ENCODE measurements at regions not wholly inside any gene's neighbourhood (a gene's known extent, or its start where the extent isn't known, plus 50 kb on each side); places are given as distances from the start of the nearest gene placed in this dataset.

- Histone ChIP-seq H3K27ac (ENCODE audit: low read depth in 1 of 2, low read length in 2 of 2) (no peak overlapping the region), H3K9me3 (ENCODE audit: control insufficient read depth in 4 of 4, low read length in 3 of 4) (peaks cover 0 to 3% (median under 1%) of the 10 kb centered on the region in 4 donors), H3K4me1 (ENCODE audit: control insufficient read depth in 4 of 4, insufficient read depth in 4 of 4, low read length in 3 of 4) (no peaks in the 10 kb centered on the region), H3K4me3 (ENCODE audit: low read depth in 1 of 3, low read length in 3 of 3) (no peak overlapping the region), H3K36me3 (ENCODE audit: control insufficient read depth in 4 of 4, insufficient read depth in 3 of 4, low read depth in 1 of 4, low read length in 3 of 4) (no peaks in the 10 kb centered on the region), H3K9ac (ENCODE audit: low read depth in 1 of 2, low read length in 2 of 2) (no peak overlapping the region), H3K27me3 (ENCODE audit: control insufficient read depth in 4 of 4, insufficient read depth in 4 of 4, low read length in 3 of 4) (peaks cover 0 to 4% (median 0%) of the 10 kb centered on the region in 4 donors)
- no peak for TF ChIP-seq MAX (IDR thresholded peaks at IDR 0.05)
- TF ChIP-seq TAF1 (conservative IDR thresholded peaks at IDR 0.05) = no peak
- TF ChIP-seq HNF4A (conservative IDR thresholded peaks at IDR 0.05) = no peak
- WGBS = 78% methylated on average over 13 of the region's 13 CpGs
- DNase-seq (ENCODE audit: low spot score) = no peak
These were observed 583.6 kb upstream of the MGMT start for GRCh38 chr10:128883231-128884032.

GRCh38 chr10:128884033-128884425 lies 583.0 kb upstream of the MGMT start:
- no peak for TF ChIP-seq FOXA1 (IDR thresholded peaks at IDR 0.05)
- no peaks in the 10 kb centered on the region for H3K36me3 ChIP-seq (ENCODE audit: control insufficient read depth in 4 of 4, insufficient read depth in 3 of 4, low read depth in 1 of 4, low read length in 3 of 4)
- 76% methylated on average over 7 of the region's 7 CpGs for WGBS
- H3K4me3 ChIP-seq (ENCODE audit: low read depth in 1 of 3, low read length in 3 of 3) = no peak overlapping the region
- DNase-seq (ENCODE audit: low spot score) = no peak
- H3K9ac ChIP-seq (ENCODE audit: low read depth in 1 of 2, low read length in 2 of 2) = no peak overlapping the region
- H3K9me3 ChIP-seq (ENCODE audit: control insufficient read depth in 4 of 4, low read length in 3 of 4) = peaks cover 0 to 3% (median under 1%) of the 10 kb centered on the region in 4 donors
- H3K27ac ChIP-seq (ENCODE audit: low read depth in 1 of 2, low read length in 2 of 2) = no peak overlapping the region
- no peaks in the 10 kb centered on the region for H3K4me1 ChIP-seq (ENCODE audit: control insufficient read depth in 4 of 4, insufficient read depth in 4 of 4, low read length in 3 of 4)
- H3K27me3 ChIP-seq (ENCODE audit: control insufficient read depth in 4 of 4, insufficient read depth in 4 of 4, low read length in 3 of 4) = peaks cover 0 to 4% (median 0%) of the 10 kb centered on the region in 4 donors

GRCh38 chr10:128884496-128885072 lies 582.5 kb upstream of the MGMT start:
- 82% methylated on average over 6 of the region's 6 CpGs for WGBS
- Histone ChIP-seq H3K36me3 (ENCODE audit: control insufficient read depth in 4 of 4, insufficient read depth in 3 of 4, low read depth in 1 of 4, low read length in 3 of 4) (no peaks in the 10 kb centered on the region), H3K9ac (ENCODE audit: low read depth in 1 of 2, low read length in 2 of 2) (no peak overlapping the region), H3K27me3 (ENCODE audit: control insufficient read depth in 4 of 4, insufficient read depth in 4 of 4, low read length in 3 of 4) (peaks cover 0 to 4% (median 0%) of the 10 kb centered on the region in 4 donors), H3K27ac (ENCODE audit: low read depth in 1 of 2, low read length in 2 of 2) (no peak overlapping the region), H3K9me3 (ENCODE audit: control insufficient read depth in 4 of 4, low read length in 3 of 4) (peaks cover 0 to 3% (median under 1%) of the 10 kb centered on the region in 4 donors), H3K4me1 (ENCODE audit: control insufficient read depth in 4 of 4, insufficient read depth in 4 of 4, low read length in 3 of 4) (no peaks in the 10 kb centered on the region), H3K4me3 (ENCODE audit: low read depth in 1 of 3, low read length in 3 of 3) (no peak overlapping the region)
- TF ChIP-seq NR2F2 (IDR thresholded peaks at IDR 0.05) (no peak), SP1 (IDR thresholded peaks at IDR 0.05) (no peak), HNF4A (conservative IDR thresholded peaks at IDR 0.05) (no peak), RAD21 (IDR thresholded peaks at IDR 0.05) (no peak), GABPA (IDR thresholded peaks at IDR 0.05 in 1 of 2, conservative IDR thresholded peaks at IDR 0.05 in 1 of 2) (no peak), CTCF (IDR thresholded peaks at IDR 0.05; ENCODE audit: low read depth, low read length, missing input control) (no peak)
- DNase-seq (ENCODE audit: low spot score) = no peak

All from liver (tissue), 8 donors.